GM18508 (cell line): ENCODE measurements at regions not wholly inside any gene's neighbourhood (a gene's known extent, or its start where the extent isn't known, plus 50 kb on each side); places are given as distances from the start of the nearest gene placed in this dataset.
"Not testable (repeated sequence)": the region's sequence is repeated elsewhere in the genome, so short reads cannot be mapped to it uniquely, and the experiment has no call there.

Experiments
- ATAC-seq: cut with Tn5 transposase; IDR thresholded peaks from one replicate; pipeline ENCODE4 v1.9.1; 2021; ENCODE audit warnings: moderate number of reproducible peaks; ENCODE audit not compliant: insufficient read depth, unreplicated experiment

DNA sequence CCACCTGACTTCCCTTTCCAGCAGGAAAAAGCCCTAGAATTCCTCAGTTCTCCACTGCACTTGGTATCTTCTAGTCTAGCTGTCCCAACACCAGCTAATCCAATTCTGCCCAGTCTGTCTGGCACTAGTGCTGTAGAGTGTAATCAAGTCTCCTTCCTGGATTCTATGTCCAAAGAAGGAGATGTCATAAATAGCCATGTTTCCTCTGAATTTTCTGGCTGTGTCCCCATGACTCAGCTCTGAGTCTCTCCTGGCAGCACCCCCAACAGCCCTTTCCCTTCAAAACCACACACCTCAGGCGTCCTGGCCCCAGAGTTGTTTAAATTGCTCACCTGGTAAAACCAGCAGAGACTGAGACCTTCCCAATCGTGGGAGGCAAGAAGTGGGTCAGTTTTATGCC lies 197.2 kb downstream of the GRXCR1 start:
- ATAC-seq: no peak

DNA sequence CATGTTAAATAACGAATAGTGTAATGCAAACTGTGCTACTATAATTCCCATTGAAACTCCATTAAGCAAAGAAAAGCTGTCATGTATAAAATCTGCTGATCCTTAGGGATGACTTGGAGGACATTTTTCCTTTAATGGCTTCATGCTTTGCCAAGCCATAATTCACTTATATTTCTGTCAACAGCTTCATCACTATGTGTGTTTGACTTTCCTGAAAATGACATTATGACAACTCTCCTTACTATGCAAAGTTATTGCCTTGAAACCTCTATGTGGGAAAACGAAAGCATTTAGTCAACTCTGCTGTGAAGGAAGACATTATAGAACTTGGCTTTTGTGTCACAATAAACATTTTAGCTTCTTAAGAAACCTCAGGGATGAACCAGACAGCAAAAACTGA lies 210.5 kb downstream of the GRXCR1 start:
- no peak for ATAC-seq

DNA sequence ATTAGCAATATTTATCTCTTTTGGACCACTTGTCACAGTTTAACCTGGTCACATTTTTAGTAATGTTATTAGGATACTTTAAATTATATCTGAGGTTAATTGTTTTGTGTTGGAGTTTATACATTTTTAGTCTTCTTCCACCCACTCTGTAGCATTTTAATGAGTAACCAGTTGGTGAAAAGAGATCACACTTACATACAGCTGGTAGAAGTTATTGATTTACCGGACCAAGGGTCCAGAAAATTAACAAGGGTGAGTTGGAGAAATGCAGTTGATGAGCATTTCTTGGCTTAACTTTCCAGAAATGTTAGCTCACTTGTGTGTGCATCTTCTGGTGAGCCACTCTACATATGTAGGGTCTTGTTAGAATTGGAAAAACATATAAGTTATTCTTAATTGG lies 219.6 kb downstream of the GRXCR1 start:
- peak; percentile 58 for ATAC-seq

DNA sequence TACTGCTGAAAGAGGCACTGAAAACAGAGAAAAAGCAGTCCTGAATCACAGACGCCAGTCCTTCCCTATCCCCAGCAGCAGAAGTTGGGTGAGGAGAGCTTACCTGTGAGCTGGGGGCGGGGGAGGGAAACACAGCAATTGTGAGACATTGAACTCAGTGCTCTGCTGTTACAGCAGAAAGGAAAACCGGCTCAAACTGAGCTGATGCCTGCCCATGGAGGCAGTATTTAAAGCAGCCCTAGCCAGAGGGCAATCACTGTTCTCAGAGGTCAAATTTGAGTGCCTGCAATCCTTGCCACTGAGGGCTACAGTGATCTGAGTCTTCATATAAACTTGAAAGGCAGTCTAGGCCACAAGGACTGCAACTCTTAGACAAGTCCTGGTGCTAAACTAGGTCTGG lies 220.7 kb downstream of the GRXCR1 start:
- no peak for ATAC-seq

DNA sequence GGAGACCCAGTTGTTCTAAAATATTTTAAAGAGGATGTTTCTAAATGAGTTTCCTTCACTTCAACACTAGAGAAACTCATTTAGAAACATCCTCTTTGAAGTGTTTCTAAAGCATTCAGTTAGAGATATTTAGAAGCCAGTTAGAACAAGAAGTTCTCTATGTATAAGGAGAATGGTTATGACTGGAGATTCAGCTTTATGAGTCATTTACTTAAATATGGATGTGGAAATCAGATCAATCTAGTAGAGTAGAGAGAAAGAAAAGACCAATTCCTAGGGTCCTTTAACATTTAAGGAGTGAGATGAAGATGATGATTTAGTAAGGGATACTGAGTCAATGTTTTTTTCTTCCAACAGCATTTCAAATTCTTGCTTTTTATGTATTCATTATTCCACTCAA lies 234.1 kb downstream of the GRXCR1 start:
- no peak for ATAC-seq

DNA sequence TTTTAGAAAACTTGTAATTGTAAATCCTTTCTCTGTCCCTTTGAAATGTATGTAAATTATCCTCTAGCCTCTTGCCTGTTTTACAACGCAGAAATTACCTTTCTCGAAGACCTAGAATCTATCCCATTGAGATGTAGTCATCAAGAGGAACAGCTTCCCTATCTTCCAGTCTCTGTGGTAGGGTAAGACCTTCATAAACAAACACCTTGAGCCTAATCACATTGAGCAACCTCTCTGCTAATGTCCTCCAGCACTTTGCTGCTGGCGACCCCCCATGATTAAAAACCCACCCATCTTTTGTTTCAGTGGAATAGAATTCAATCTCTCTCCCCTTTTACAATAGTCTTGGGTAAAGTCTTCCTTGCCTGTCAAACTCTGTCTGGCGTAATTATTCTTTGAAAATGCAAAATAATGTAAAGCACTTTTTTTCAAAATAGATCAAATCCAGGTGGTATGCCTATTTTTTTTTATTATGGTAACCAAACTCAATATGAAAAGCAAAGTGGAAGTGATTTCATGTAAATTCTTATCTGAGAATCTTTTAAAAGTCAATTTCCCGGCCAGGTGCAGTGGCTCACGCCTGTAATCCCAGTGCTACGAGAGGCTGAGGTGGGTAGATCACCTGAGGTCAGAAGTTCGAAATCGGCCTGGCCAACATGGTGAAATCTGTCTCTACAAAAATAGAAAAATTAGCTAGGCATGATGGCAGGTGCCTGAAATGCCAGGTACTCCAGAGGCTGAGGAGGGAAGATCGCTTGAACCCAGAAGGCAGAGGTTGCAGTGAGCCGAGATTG lies 237.9 kb downstream of the GRXCR1 start:
- no peak for ATAC-seq

DNA sequence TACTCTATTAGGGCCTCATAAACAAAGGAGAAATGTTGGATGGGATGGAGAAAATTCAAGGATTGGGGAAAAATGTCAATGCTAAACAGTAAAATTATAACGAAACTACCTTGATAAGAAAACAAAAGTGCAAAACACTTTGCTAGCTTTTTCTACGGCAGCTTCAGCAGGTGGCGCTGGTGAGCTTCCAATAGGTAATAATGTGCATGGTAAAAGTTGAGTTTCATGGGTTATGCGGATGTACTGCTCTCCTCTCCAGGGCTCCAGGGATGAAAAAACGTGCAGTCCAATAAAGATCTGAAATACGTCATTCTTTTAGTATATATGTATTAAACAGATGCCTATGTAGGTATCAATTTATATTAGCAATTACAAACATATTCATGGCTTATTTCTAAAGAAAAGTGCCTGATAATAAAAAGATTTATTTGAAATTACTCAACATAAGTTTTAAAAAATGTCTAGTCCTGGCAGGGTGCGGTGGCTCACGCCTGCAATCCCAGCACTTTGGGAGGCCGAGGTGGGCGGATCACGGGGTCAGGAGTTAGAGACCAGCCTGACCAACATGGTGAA lies 239.6 kb downstream of the GRXCR1 start:
- peak; percentile 65 for ATAC-seq

DNA sequence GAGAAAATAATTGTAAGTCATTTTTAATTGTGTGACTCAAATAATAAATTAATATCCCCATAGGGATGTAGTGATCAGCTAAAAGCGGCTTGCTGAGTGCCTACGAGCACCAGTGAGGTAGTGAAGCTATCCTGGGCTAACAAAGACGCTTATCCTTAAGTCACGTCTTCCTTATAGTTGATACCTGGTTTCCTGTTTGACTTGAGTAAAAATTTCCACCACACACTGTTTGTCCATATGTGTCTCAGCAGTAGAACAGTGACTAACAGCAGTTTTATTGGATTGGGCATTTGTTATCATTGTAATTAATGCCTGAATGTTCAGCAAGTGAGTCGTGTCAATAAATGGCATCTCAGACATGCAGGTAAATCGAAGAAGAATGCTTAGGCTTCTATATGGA lies 241.1 kb downstream of the GRXCR1 start:
- ATAC-seq: no peak

DNA sequence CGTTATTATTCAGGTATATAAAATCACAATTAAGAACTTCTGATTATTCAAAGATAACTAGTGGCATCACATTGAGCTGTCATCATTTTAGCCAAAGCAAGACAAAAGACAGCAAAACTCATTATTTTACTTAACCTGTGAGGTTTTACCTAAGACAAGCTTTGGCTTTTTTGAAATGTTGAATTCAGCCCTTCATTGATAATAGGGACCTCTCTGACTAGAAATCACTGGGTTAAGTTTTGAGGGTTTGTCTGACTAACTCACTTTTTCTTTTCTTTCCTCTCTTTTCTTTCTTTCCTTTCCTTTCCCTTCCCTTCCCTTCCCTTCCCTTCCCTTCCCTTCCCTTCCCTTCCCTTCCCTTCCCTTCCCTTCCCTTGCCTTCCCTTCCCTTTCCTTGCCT lies 244.2 kb downstream of the GRXCR1 start:
- no peak for ATAC-seq

DNA sequence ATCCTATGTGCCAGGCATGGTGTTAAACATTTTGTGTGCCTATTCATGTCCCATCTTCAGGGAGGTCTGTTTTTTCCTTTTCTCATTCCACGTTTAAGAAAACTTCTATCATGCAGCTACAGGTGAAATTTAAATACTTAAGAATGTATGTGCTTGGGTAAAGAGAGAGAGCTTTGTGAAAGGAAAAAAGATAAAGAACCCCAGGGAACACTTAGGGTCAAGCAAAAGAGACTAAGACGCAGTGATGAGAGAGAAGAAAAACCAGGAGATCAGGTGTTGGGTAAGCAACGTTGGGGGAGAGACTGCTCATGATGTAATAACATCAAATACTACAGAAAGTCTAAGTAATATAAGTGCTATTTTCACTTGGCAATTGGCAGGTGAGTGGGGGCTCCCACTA lies 253.7 kb downstream of the GRXCR1 start:
- ATAC-seq: no peak

DNA sequence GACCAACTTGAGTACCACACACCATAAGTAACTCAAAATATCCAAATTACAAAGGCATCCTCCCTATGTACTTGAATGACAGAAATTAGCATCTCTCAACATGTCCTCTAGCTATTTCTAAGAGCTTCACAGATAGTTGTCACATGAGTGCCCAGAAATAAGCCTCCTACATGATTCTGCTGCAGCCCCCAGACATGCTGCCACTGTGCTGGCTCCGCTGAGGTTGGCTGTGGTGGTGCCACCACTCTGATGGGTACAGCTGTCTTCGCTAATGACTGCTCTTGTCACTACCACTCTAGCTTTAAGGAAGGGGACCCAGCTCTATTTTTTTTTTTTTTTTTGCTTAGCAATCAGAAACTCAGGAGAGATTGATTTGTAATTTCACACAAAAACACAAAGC lies 256.0 kb downstream of the GRXCR1 start:
- ATAC-seq: no peak

DNA sequence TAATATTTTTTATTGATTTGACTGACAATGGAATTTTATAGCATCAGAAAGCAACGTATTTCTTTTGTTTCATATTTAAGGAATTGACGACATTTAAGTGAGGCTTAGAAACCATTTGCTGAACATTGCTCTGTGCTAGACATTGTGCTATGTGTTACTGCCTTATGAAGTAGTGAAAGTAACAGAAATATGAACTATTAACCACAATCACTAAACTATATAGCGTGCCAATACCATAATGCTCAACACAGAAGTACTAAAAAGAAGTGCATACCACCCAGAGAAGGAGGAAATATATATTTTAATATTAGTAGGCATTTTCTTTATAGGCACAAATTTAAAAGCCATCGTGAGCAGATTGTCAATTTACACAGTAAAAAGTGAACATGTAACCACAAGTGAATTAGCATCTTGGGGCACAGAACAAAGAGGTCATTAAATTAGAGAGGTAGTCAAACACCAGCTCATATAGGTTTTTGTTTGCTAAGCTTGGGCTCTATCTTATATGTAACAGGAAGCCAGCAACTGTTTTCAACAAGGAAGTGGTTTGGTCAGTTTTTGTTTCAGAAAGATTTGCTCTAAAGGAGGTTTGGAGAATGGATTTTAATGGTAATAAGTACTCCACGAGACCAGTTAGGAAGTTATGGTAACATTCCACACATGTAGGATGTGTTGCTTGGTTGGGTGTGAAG lies 270.7 kb downstream of the GRXCR1 start:
- ATAC-seq: no peak

DNA sequence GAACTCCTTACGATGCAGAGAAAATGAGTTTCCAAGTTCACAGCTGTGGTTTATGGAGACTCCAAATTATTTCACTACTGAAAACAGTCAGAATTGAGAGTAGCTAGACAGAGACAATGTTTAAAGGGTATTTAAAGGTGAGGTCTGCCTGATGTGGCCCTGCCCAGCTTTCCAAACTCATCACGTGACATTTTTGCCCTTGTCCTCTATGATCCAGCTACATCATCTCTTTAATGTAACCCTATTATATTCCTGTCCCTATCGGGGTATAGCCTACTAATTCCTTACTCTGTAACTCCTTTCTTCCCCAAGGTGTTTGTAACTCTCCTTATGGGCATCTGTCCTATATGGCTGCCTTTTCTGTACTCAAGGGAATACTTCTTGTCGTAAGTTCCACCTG lies 297.2 kb downstream of the GRXCR1 start:
- ATAC-seq: no peak

DNA sequence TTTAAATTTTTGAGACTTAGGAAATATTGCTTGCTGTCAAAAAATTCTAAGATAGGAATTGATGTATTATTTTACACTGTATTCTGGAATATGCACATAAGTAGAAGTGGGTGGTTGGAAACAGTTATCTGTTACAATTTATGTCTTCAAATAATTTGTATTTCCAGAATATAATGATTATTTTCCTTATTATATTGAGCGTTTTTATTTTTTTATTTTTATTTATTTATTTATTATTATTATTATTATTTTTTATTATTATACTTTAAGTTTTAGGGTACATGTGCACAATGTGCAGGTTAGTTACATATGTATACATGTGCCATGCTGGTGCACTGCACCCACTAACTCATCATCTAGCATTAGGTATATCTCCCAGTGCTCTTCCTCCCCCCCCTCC lies 320.1 kb downstream of the GRXCR1 start:
- ATAC-seq: not testable (repeated sequence)

DNA sequence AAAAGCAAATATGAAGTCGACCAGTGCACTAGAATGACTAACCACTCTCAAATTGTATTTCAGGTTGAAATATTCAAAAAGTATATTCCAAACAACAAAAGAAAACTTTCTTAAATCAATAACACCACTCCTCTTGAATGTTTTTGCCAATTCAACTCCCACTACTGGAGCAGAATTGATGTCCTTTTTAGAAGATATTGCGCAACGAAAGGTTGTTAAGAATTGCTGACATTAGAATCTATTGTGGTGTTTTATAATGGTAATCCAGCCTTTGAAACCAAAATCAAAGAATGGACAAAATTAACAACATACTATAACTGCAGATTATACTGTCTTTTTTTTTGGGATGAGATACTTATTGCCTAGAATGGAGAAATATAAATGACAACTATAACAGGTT lies 331.3 kb downstream of the GRXCR1 start:
- no peak for ATAC-seq

DNA sequence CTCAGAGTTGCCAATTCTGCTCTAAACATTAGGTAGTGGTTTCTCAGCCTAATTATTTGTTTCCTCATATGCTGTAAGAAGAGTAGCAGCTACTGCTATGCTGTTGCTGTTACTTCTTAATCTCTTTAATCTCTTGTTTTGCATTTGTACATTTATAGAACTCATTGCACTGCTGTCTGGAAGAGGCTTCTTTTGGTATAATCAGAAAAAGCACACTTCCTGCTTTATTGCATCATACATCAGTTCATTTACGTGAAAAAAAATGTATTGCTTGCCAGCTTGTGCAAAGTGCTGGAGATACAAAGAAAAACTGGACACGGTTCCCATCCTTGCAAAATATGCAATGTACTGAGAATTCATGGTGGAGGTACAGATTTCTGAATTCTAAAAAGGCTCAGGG lies 332.0 kb downstream of the GRXCR1 start:
- no peak for ATAC-seq

DNA sequence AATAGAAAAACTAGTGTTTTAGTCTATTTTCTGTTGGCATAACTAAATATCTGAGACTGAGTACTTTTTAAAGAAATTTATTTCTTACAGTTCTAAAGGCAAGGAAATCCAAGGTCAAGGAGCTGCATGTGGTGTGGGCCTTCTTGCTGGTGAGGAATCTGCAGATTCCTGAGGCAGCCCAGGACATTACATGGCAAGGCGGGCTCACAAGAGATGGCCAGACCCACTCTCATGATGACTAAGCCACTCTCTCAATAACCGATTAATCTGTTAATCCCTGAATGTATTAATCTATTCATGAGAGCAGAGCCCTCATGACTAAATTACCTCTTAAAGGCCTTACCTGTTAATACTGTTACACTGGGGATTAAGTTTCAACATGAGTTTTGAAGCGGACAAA lies 340.8 kb downstream of the GRXCR1 start:
- no peak for ATAC-seq

DNA sequence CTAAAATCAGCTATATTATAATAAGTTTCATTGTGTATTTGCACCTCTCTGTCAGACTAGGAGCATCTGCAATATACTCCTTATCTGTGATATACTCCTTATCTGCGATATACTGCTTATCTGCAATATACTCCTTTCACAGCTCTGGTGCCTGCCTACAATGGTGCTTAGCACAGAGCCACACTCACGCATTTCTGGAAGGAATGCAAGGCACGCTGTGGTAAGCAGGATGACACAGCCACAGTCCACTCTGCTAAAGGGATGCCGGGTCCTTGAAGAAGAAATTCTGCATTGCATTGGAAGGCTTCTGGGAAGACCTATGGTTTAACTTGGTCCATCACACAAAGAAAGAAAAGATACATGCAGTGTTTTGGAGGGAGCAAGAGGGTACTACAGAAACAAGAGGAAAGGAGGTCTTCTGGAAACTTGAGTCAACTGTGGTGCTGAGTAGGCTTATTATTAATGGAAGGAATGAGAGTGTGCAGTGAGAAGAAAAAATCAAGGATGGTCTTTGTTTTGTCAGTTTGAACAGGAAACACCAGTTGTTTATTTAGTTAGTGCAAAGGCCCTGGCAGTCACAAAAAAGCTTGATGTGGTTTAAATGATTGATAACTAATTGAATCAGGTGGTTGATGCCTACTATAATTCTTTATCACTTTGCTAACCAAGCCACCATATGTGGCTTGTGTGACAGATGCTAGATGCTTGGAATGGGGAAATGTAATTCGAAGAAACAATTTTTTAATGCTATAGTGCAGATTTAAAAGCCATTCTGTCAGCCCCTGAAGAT lies 342.3 kb downstream of the GRXCR1 start:
- ATAC-seq: no peak

DNA sequence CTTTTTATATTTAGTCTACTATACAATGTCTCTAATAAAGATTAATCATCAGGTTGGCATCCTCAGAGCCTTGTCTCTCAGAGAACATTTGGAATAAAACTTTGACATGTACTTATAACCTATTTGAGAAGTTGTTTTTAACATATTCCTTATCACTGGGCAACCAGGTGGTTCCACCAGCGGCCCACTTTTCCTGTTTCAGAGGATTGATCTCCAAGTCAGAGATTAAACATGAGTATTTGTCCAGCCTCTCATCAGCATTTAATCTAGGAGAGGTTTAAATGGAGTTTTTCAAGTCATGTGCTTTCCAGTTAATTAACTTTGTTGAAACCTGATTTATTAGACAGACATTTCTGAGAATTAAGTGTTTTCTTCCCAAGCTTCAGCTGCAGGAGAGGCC lies 345.5 kb downstream of the GRXCR1 start:
- no peak for ATAC-seq

DNA sequence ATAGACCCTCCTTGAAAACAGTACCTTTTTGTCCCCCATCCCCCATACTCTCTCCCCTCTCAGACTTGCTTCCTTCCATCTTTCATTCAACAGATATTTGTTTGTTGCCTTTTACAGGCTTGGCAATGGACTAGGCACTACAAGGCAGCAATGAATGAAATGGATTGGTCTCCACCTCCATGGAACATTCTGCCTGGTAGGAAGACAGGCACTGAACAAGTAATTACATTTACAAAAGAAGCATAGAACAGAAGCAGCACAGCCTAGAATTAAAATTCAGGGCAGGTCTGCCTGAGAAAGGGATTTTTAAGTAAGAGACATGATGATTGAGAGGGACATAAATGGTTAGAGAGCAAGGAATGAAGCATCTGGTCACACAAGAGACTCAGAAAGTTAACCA lies 346.1 kb downstream of the GRXCR1 start:
- no peak for ATAC-seq

DNA sequence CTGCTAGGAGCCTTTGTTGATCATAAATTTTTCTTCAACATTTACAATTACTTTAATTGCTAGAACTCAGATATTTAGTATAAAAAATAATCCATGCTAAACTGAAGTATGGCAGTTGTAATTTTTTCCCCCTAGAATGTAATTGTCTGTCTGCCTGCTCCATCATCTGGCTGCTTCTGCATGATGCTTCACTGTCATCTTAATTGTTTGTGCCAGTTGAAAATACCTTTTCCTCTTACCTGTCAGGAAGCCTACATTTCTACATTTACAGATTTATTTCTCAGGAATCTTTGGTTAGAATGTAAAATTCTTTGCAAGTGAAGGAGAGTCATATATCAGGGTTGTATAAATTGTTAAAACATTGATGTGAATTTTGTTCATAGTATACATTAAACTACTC lies 348.6 kb downstream of the GRXCR1 start:
- no peak for ATAC-seq
